Body of pancreas (tissue), 4 donors: ENCODE measurements at regions not wholly inside any gene's neighbourhood (a gene's known extent, or its start where the extent isn't known, plus 50 kb on each side); places are given as distances from the start of the nearest gene placed in this dataset.
A peak's percentile ranks its signal among the peaks of the same experiment; 100 is the strongest.

Experiments
- POLR2A ChIP-seq, 3 donors: fragments of 450-650 bp; IDR thresholded peaks; one replicate each; pipeline ENCODE4 v1.6.1; 2016; ENCODE audit warnings: antibody characterized with exemption in 3 of 3, mild to moderate bottlenecking in 2 of 3
- TF ChIP-seq, protein P1 (sequence below), 7 experiments: fragments of 450-650 bp in 4 of 7; fragments of 200-600 bp in 3 of 7; sonication (generic) in 3 of 7; IDR thresholded peaks; one replicate each; pipeline ENCODE4 v1.5.1; 2016 to 2019; ENCODE audit warnings: antibody characterized with exemption in 7 of 7

DNA sequence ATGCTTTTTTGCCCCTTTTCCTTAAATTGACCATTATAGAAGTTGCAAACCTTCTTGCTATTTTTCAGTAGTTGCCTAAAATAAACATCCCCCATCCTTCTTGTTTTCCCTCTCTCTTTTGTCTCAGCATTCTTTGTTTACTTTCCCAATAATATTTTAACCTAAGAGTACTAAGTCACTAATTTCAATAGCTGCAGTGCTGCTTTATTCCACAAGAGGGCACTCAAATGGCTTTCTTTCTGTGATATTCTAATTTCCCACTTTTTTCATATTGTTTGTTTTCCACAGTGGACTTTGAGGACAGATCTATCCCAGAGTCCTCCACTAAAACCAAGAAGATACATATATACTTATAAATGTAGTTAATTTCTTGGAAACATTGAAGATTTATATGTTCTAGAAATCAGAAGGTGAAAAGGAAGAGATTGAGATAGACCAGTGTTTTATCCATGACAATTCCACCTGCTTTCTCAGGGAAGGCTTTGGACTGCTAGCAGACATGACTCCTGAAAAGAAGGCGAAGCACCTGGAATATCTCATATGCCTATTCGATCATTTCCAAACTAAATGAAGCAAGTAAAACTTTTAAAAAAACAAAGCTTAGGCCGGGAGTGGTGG, 104.8 kb upstream of the GRIK1 start:
- TF ChIP-seq, protein P1, sequence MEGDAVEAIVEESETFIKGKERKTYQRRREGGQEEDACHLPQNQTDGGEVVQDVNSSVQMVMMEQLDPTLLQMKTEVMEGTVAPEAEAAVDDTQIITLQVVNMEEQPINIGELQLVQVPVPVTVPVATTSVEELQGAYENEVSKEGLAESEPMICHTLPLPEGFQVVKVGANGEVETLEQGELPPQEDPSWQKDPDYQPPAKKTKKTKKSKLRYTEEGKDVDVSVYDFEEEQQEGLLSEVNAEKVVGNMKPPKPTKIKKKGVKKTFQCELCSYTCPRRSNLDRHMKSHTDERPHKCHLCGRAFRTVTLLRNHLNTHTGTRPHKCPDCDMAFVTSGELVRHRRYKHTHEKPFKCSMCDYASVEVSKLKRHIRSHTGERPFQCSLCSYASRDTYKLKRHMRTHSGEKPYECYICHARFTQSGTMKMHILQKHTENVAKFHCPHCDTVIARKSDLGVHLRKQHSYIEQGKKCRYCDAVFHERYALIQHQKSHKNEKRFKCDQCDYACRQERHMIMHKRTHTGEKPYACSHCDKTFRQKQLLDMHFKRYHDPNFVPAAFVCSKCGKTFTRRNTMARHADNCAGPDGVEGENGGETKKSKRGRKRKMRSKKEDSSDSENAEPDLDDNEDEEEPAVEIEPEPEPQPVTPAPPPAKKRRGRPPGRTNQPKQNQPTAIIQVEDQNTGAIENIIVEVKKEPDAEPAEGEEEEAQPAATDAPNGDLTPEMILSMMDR (IDR thresholded peaks at IDR 0.05): peak; percentile 64 to 97 (median 77)
- TF ChIP-seq POLR2A (IDR thresholded peaks at IDR 0.05): no peak
